OCI-LY7 (cell line): ENCODE measurements at regions not wholly inside any gene's neighbourhood (a gene's known extent, or its start where the extent isn't known, plus 50 kb on each side); places are given as distances from the start of the nearest gene placed in this dataset.

ENCODE experiments used
- BruUV-seq: library from RNA; stranded (reverse); fragments of 400-500 nt; replicated peaks from 2 replicates; lab custom pipeline; 2021; lab: Mats Ljungman, UMichigan
- CTCF ChIA-PET: fragments of 300-600 bp; sonication (Branson Sonifier 250); formaldehyde crosslinking; loops from one replicate; lab custom pipeline; 2022; ENCODE audit warnings: antibody characterized with exemption; ENCODE audit not compliant: unreplicated experiment; lab: Charles Lee
- POLR2A ChIA-PET: fragments of 300-600 bp; sonication (Branson Sonifier 250); formaldehyde crosslinking; loops from one replicate; lab custom pipeline; 2022; ENCODE audit warnings: antibody characterized with exemption; lab: Charles Lee
- DNase-seq: peaks from one replicate; pipeline ENCODE4 v3.0.0-alpha.2; 2015; ENCODE audit warnings: low spot score
- H2AFZ ChIP-seq: fragments of 200-600 bp; sonication (generic), shearing (Covaris generic); 2 replicates; pipeline ENCODE4 v1.6.1; 2014; ENCODE audit warnings: mild to moderate bottlenecking, antibody characterized with exemption, low read length, moderate library complexity
- H3K27ac ChIP-seq: fragments of 200-600 bp; sonication (generic); 2 replicates; pipeline ENCODE4 v1.5.1; 2014; ENCODE audit warnings: mixed run types, low read depth, mild to moderate bottlenecking, moderate library complexity, low read length, inconsistent platforms; ENCODE audit not compliant: poor library complexity, severe bottlenecking
- H3K36me3 ChIP-seq: fragments of 200-600 bp; sonication (generic); 2 replicates; pipeline ENCODE4 v1.6.1; 2014; ENCODE audit warnings: mild to moderate bottlenecking, antibody characterized with exemption, low read length, moderate library complexity, mixed read lengths; ENCODE audit not compliant: insufficient read depth
- H3K4me1 ChIP-seq: fragments of 200-600 bp; sonication (generic); 2 replicates; pipeline ENCODE4 v1.5.1; 2014; ENCODE audit warnings: mild to moderate bottlenecking, low read length; ENCODE audit not compliant: insufficient read depth, poor library complexity, severe bottlenecking
- H3K4me2 ChIP-seq: fragments of 200-600 bp; sonication (generic); 2 replicates; pipeline ENCODE4 v1.6.1; 2014; ENCODE audit warnings: mild to moderate bottlenecking, low read length
- H3K4me3 ChIP-seq: fragments of 200-600 bp; sonication (generic); 2 replicates; pipeline ENCODE4 v1.5.1; 2014; ENCODE audit warnings: mild to moderate bottlenecking, low read depth, low read length; ENCODE audit not compliant: poor library complexity, severe bottlenecking
- H3K79me2 ChIP-seq: fragments of 200-600 bp; sonication (generic); 2 replicates; pipeline ENCODE4 v1.6.1; 2016; ENCODE audit warnings: low read depth, mild to moderate bottlenecking, low read length, moderate library complexity, mixed read lengths; ENCODE audit not compliant: insufficient read depth
- H3K9me2 ChIP-seq: fragments of 200-600 bp; sonication (generic); 2 replicates; pipeline ENCODE4 v1.6.1; 2016; ENCODE audit warnings: mild to moderate bottlenecking, low read length, mixed read lengths; ENCODE audit not compliant: insufficient read depth
- H3K9me3 ChIP-seq: fragments of 200-600 bp; sonication (generic); 2 replicates; pipeline ENCODE4 v1.6.1; 2014; ENCODE audit warnings: mild to moderate bottlenecking, mixed run types, low read length, mixed read lengths
- H4K20me1 ChIP-seq: fragments of 200-600 bp; sonication (generic); 2 replicates; pipeline ENCODE4 v1.6.1; 2014; ENCODE audit warnings: mild to moderate bottlenecking, antibody characterized with exemption, low read length, moderate library complexity, mixed read lengths; ENCODE audit not compliant: insufficient read depth
- EZH2phosphoT487 ChIP-seq: fragments of 200-600 bp; sonication (generic); IDR thresholded peaks from 2 replicates; pipeline ENCODE4 v1.6.1; 2018; ENCODE audit warnings: low read depth, borderline replicate concordance, mild to moderate bottlenecking, mixed run types, antibody characterized with exemption, low read length, moderate library complexity, mixed read lengths
- intact Hi-C: fragments of 100-400 bp; cut with micrococcal nuclease; formaldehyde crosslinking; loops from one replicate; pipeline ENCODE4 v1.10.0; 2022; ENCODE audit not compliant: unreplicated experiment
- TF ChIP-seq, protein P1 (sequence below): fragments of 200-600 bp; sonication (generic); conservative IDR thresholded peaks from 2 replicates; pipeline ENCODE4 v1.5.1; 2014; ENCODE audit warnings: mild to moderate bottlenecking, antibody characterized with exemption, low read length, moderate library complexity, mixed read lengths

DNA sequence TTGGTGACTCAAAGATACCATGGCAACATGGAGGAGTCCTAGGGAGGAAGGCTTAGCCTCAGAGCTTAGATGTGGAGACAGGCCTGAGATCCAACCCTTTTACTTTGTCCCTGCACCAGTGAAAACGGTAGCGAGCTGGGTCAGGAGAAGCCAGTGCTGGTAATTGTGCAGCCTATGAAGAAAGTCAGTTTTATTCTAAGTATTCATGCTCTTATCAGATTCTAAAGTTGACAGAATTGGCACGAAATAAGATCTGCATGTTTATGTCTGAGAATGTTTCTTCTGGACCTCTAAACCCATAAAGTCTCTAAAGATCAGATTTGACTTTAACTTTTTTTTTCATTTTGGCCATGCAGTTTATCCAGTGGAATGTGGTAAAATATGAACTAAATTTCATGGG lies 93.8 kb downstream of the SCG2 start:
- POLR2A ChIA-PET: interaction anchor here (1.0 kb wide), 1 partner anchor 22 kb away, joined by 3 read pairs; no protein-coding TSS in a partner anchor
- no TSS peak for BruUV-seq
- CTCF ChIA-PET: no interaction called here

DNA sequence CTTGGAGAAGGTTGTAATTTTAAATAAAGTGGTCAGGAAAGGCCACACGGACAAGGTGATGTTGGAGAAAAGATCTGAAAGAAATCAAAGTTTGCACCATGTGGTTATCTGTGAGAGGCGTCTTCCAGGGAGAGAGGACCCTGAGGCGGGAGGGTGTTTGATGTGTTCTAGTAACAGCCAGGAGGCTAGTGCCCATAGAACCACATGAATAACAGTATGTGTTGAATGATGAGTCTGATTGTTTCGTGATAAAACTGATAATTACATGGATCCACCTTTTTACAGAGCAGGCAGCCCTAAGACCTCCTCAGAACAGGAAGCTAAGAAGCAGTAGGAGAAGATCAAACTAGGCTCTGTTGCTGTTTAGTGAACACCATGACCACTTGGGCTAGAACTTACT lies 91.4 kb downstream of the SCG2 start:
- no peak overlapping the region for H3K4me3 ChIP-seq
- no peaks in the 10 kb centered on the region for H3K79me2 ChIP-seq
- no peaks in the 10 kb centered on the region for H4K20me1 ChIP-seq
- H3K4me2 ChIP-seq: no peak overlapping the region
- no peak overlapping the region for H3K27ac ChIP-seq
- BruUV-seq: no TSS peak
- intact Hi-C loops: no loop called here
- no peaks in the 10 kb centered on the region for H3K9me3 ChIP-seq
- ChIA-PET POLR2A (no interaction called here), CTCF (no interaction called here)
- no peak overlapping the region for H2AFZ ChIP-seq
- H3K9me2 ChIP-seq: no peaks in the 10 kb centered on the region
- DNase-seq: no peak
- no peaks in the 10 kb centered on the region for H3K36me3 ChIP-seq
- H3K4me1 ChIP-seq: no peaks in the 10 kb centered on the region
- TF ChIP-seq, protein P1, sequence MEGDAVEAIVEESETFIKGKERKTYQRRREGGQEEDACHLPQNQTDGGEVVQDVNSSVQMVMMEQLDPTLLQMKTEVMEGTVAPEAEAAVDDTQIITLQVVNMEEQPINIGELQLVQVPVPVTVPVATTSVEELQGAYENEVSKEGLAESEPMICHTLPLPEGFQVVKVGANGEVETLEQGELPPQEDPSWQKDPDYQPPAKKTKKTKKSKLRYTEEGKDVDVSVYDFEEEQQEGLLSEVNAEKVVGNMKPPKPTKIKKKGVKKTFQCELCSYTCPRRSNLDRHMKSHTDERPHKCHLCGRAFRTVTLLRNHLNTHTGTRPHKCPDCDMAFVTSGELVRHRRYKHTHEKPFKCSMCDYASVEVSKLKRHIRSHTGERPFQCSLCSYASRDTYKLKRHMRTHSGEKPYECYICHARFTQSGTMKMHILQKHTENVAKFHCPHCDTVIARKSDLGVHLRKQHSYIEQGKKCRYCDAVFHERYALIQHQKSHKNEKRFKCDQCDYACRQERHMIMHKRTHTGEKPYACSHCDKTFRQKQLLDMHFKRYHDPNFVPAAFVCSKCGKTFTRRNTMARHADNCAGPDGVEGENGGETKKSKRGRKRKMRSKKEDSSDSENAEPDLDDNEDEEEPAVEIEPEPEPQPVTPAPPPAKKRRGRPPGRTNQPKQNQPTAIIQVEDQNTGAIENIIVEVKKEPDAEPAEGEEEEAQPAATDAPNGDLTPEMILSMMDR: no peak
- TF ChIP-seq EZH2phosphoT487: no peak

More for the DNA sequence above, 93.8 kb downstream of the SCG2 start:
- no peak for DNase-seq
- Histone ChIP-seq H2AFZ (no peak overlapping the region), H3K79me2 (no peaks in the 10 kb centered on the region), H3K36me3 (no peaks in the 10 kb centered on the region), H3K9me3 (no peaks in the 10 kb centered on the region), H4K20me1 (no peaks in the 10 kb centered on the region), H3K4me3 (no peak overlapping the region), H3K9me2 (no peaks in the 10 kb centered on the region), H3K27ac (no peak overlapping the region), H3K4me2 (no peak overlapping the region), H3K4me1 (no peaks in the 10 kb centered on the region)
- no peak for TF ChIP-seq EZH2phosphoT487
- TF ChIP-seq, protein P1: no peak
- intact Hi-C loops: no loop called here

DNA sequence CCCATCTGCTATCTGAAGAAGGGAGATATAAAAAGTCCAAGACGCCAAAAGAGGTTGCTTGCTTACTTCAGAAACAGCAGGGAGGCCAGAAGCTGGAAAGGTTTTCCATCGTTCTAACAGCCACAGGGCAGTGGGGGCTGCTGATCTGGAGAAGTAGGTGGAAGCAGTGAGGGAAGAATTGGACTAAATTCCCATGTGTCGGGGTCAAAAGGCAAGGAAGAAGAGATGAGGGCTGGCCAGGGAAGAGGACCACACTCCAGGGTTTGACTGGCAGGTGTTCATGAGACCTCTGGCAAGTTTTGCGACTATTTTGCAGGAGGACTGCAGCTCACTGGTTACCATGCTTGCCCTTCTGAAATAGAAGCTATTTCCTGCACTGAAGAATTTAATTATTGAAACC lies 91.0 kb downstream of the SCG2 start:
- Histone ChIP-seq H3K36me3 (no peaks in the 10 kb centered on the region), H3K4me3 (no peak overlapping the region), H4K20me1 (no peaks in the 10 kb centered on the region), H3K79me2 (no peaks in the 10 kb centered on the region), H3K4me2 (no peak overlapping the region), H3K9me2 (no peaks in the 10 kb centered on the region), H3K4me1 (no peaks in the 10 kb centered on the region), H3K27ac (no peak overlapping the region), H2AFZ (no peak overlapping the region), H3K9me3 (no peaks in the 10 kb centered on the region)
- DNase-seq: no peak
- TF ChIP-seq EZH2phosphoT487: no peak
- TF ChIP-seq, protein P1: no peak
- intact Hi-C loops: no loop called here
- no TSS peak for BruUV-seq
- CTCF ChIA-PET: no interaction called here
- POLR2A ChIA-PET: no interaction called here
